Keratinocyte (primary cell): ENCODE measurements at regions not wholly inside any gene's neighbourhood (a gene's known extent, or its start where the extent isn't known, plus 50 kb on each side); places are given as distances from the start of the nearest gene placed in this dataset.

Experiments
- DNase-seq: peaks from one replicate; pipeline ENCODE4 v3.0.0-alpha.2; 2011; ENCODE audit warnings: low read depth, missing footprints, low spot score
- FAIRE-seq: peaks from 2 replicates; lab custom pipeline; 2011; peaks lifted over from hg19 to GRCh38; lab: Jason Lieb, UNC
- H2AFZ ChIP-seq: 2 replicates; pipeline ENCODE4 v1.6.0; 2012; ENCODE audit warnings: low read length, control low read depth, inconsistent platforms; ENCODE audit not compliant: control insufficient read depth
- H3K27ac ChIP-seq: 2 replicates; pipeline ENCODE4 v1.5.1; 2011; ENCODE audit warnings: low read length; ENCODE audit not compliant: control insufficient read depth, insufficient read depth
- H3K27me3 ChIP-seq: 3 replicates; pipeline ENCODE4 v1.6.0; 2011; ENCODE audit warnings: low read length; ENCODE audit not compliant: control insufficient read depth, insufficient read depth; ENCODE audit errors: extremely low read depth
- H3K36me3 ChIP-seq, 2 experiments: 2 replicates in 1 of 2; 3 replicates in 1 of 2; pipeline ENCODE4 v1.5.1; 2011; ENCODE audit warnings: low read length in 2 of 2, mild to moderate bottlenecking in 1 of 2; ENCODE audit not compliant: control insufficient read depth in 2 of 2, insufficient read depth in 2 of 2; ENCODE audit errors: extremely low read depth in 1 of 2
- H3K4me1 ChIP-seq: 3 replicates; pipeline ENCODE4 v1.5.1; 2011; ENCODE audit warnings: low read length; ENCODE audit not compliant: control insufficient read depth, insufficient read depth; ENCODE audit errors: extremely low read depth
- H3K4me2 ChIP-seq: 3 replicates; pipeline ENCODE4 v1.6.0; 2011; ENCODE audit warnings: low read depth, low read length; ENCODE audit not compliant: control insufficient read depth, insufficient read depth; ENCODE audit errors: extremely low read depth
- H3K4me3 ChIP-seq, 3 experiments: fragments of 200-600 bp in 1 of 3; sonication (generic) in 1 of 3; 2 replicates in 2 of 3; 3 replicates in 1 of 3; pipeline ENCODE4 v1.5.1; 2011 to 2016; ENCODE audit warnings: low read length in 3 of 3, mild to moderate bottlenecking in 3 of 3, control low read depth in 2 of 3, inconsistent platforms in 1 of 3, low read depth in 1 of 3, mixed read lengths in 1 of 3, mixed run types in 1 of 3, moderate library complexity in 1 of 3; ENCODE audit not compliant: control insufficient read depth in 2 of 3, insufficient read depth in 2 of 3; ENCODE audit errors: extremely low read depth in 1 of 3
- H3K79me2 ChIP-seq: 2 replicates; pipeline ENCODE4 v1.6.0; 2012; ENCODE audit warnings: low read length; ENCODE audit not compliant: control insufficient read depth, insufficient read depth
- H3K9ac ChIP-seq: 3 replicates; pipeline ENCODE4 v1.6.0; 2011; ENCODE audit warnings: low read length; ENCODE audit not compliant: control insufficient read depth, insufficient read depth; ENCODE audit errors: extremely low read depth
- H3K9me1 ChIP-seq: 3 replicates; pipeline ENCODE4 v1.6.0; 2011; ENCODE audit warnings: low read length; ENCODE audit not compliant: control insufficient read depth, insufficient read depth; ENCODE audit errors: extremely low read depth
- H3K9me3 ChIP-seq: 2 replicates; pipeline ENCODE4 v1.5.1; 2012; ENCODE audit warnings: low read depth, low read length; ENCODE audit not compliant: control insufficient read depth
- H4K20me1 ChIP-seq: 3 replicates; pipeline ENCODE4 v1.6.0; 2011; ENCODE audit warnings: low read length; ENCODE audit not compliant: control insufficient read depth, insufficient read depth; ENCODE audit errors: extremely low read depth
- EZH2 ChIP-seq: IDR thresholded peaks from one replicate; pipeline ENCODE4 v1.6.1; 2012; ENCODE audit warnings: inconsistent platforms, mild to moderate bottlenecking, low read length, moderate library complexity
- dilution Hi-C: fragments of 300-500 bp; cut with MboI; formaldehyde crosslinking; loops from one replicate; pipeline ENCODE4 v1.7.0; 2020; ENCODE audit warnings: low sequenced_read_pairs; ENCODE audit not compliant: extremely low pct_ligation_motif_present
- TF ChIP-seq, protein P1 (sequence below), 3 experiments: IDR thresholded peaks in 1 of 3; conservative IDR thresholded peaks in 1 of 3; optimal IDR thresholded peaks in 1 of 3; 2 replicates in 2 of 3; 3 replicates in 1 of 3; pipeline versions ENCODE3 to v1.5.1; 2011; ENCODE audit warnings: low read length in 3 of 3, mild to moderate bottlenecking in 3 of 3, moderate library complexity in 2 of 3, control low read depth in 1 of 3, inconsistent platforms in 1 of 3; ENCODE audit not compliant: insufficient read depth in 2 of 3; ENCODE audit errors: extremely low read depth in 1 of 3

DNA sequence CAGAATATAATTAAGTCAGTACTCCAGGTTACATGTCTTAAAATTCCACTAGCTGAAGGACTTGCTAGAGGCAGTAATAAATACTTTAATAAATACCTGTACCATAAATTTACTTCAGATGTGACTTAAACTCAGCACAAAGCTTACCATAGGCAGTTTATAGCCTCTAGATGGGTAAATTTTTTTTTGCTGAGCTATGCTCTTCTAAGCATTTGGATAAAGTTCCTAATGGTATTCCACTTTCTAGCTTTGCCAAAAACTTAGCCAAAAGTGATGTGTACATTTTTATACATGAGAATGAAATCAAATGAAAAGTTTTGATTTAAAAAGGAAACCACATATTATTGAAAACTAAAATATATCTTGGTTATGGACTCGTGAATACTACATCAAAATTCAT lies 63.7 kb upstream of the DHX40 start:
- DNase-seq, result no peak
- TF ChIP-seq EZH2, result no peak
- TF ChIP-seq, protein P1, sequence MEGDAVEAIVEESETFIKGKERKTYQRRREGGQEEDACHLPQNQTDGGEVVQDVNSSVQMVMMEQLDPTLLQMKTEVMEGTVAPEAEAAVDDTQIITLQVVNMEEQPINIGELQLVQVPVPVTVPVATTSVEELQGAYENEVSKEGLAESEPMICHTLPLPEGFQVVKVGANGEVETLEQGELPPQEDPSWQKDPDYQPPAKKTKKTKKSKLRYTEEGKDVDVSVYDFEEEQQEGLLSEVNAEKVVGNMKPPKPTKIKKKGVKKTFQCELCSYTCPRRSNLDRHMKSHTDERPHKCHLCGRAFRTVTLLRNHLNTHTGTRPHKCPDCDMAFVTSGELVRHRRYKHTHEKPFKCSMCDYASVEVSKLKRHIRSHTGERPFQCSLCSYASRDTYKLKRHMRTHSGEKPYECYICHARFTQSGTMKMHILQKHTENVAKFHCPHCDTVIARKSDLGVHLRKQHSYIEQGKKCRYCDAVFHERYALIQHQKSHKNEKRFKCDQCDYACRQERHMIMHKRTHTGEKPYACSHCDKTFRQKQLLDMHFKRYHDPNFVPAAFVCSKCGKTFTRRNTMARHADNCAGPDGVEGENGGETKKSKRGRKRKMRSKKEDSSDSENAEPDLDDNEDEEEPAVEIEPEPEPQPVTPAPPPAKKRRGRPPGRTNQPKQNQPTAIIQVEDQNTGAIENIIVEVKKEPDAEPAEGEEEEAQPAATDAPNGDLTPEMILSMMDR (optimal IDR thresholded peaks at IDR 0.05 in 1 of 3, IDR thresholded peaks at IDR 0.05 in 1 of 3, conservative IDR thresholded peaks at IDR 0.05 in 1 of 3; ENCODE audit: extremely low read depth in 1 of 3, insufficient read depth in 2 of 3, low read length in 3 of 3), result no peak
- dilution Hi-C loops, result no loop called here
- Histone ChIP-seq H2AFZ (no peak overlapping the region), H3K9me1 (no peaks in the 10 kb centered on the region), H3K79me2 (no peaks in the 10 kb centered on the region), H3K4me3 (no peak overlapping the region), H3K9me3 (no peaks in the 10 kb centered on the region), H3K9ac (no peak overlapping the region), H3K27ac (no peak overlapping the region), H3K4me2 (no peak overlapping the region), H4K20me1 (no peaks in the 10 kb centered on the region), H3K27me3 (no peaks in the 10 kb centered on the region), H3K4me1 (no peaks in the 10 kb centered on the region), H3K36me3 (no peaks in the 10 kb centered on the region)
- FAIRE-seq, result no peak

DNA sequence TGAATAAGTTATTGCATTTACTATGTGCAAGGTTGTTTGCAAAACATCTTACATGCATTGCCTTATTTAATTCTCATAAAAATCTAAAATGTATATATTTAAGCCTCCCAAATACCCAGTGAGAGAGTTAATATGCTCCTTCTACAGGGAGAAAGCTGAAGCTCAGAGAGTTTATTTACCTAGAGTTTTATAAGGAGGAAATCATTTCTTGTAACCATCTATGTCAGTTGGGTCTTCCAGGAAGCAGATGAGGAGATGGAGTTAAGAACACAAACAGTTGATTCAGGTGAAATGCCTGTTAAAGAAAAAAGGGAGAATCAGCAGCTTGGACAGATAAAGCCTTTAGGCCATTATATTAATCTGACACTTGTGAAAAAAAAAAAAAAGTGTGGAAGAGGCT lies 62.6 kb upstream of the DHX40 start:
- H3K4me1 ChIP-seq, result no peaks in the 10 kb centered on the region
- no peaks in the 10 kb centered on the region for H3K27me3 ChIP-seq
- dilution Hi-C loops, result no loop called here
- TF ChIP-seq EZH2, result no peak
- TF ChIP-seq, protein P1 (optimal IDR thresholded peaks at IDR 0.05 in 1 of 3, IDR thresholded peaks at IDR 0.05 in 1 of 3, conservative IDR thresholded peaks at IDR 0.05 in 1 of 3; ENCODE audit: extremely low read depth in 1 of 3, insufficient read depth in 2 of 3, low read length in 3 of 3), result no peak
- no peak for FAIRE-seq
- no peaks in the 10 kb centered on the region for H3K36me3 ChIP-seq
- H3K9me3 ChIP-seq, result no peaks in the 10 kb centered on the region
- no peak overlapping the region for H3K4me2 ChIP-seq
- DNase-seq, result no peak
- H3K4me3 ChIP-seq, result no peak overlapping the region
- no peaks in the 10 kb centered on the region for H4K20me1 ChIP-seq
- no peak overlapping the region for H3K27ac ChIP-seq
- no peaks in the 10 kb centered on the region for H3K79me2 ChIP-seq
- no peak overlapping the region for H3K9ac ChIP-seq
- no peaks in the 10 kb centered on the region for H3K9me1 ChIP-seq
- H2AFZ ChIP-seq, result no peak overlapping the region
